IPS-NIHi7 (cell line): ENCODE measurements at regions not wholly inside any gene's neighbourhood (a gene's known extent, or its start where the extent isn't known, plus 50 kb on each side); places are given as distances from the start of the nearest gene placed in this dataset.
A peak's percentile ranks its signal among the peaks of the same experiment; 100 is the strongest.

Experiments
- DNase-seq: peaks from one replicate; pipeline ENCODE4 v3.0.0; 2012; ENCODE audit warnings: mixed read lengths; ENCODE audit errors: extremely low spot score

DNA sequence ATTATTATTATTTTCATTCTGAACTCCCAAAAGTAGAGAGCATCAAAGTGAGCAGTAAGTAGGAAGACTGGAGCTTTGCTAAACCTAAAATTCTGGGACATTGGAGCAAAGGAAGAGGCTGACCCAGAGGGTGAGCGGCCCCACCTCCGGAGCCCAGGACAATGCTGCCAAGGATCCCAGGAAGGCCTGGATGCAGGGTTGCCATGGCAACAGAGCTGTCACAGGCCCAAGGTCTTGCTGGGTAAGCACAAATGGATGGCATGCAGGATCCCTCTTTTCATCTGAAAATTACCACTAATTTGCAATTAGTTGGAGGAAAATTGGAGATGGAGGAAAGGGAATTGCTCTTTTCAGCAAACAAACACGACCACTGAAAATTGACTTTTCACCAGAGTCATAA is 457.9 kb upstream of the CDH5 start:
- peak; percentile 37 for DNase-seq

DNA sequence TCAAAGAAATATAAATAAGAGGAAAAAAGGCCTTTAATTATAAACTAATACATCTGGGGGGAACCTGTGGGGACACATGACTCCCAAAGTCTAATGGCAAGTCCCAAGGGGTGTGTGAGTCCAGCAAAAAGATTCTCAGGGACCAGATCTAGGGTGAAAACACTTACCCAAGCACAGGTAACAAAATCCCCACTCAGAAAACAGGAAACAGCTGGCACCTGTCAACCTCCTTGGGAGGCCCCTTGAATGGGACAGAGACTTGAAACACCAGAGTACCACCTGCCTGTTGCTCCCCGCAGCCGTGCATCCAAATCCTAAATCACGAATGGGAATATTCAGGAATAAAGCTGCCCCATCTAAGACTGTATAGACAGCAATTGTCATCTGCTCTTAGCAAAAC is 461.2 kb upstream of the CDH5 start:
- no peak for DNase-seq

DNA sequence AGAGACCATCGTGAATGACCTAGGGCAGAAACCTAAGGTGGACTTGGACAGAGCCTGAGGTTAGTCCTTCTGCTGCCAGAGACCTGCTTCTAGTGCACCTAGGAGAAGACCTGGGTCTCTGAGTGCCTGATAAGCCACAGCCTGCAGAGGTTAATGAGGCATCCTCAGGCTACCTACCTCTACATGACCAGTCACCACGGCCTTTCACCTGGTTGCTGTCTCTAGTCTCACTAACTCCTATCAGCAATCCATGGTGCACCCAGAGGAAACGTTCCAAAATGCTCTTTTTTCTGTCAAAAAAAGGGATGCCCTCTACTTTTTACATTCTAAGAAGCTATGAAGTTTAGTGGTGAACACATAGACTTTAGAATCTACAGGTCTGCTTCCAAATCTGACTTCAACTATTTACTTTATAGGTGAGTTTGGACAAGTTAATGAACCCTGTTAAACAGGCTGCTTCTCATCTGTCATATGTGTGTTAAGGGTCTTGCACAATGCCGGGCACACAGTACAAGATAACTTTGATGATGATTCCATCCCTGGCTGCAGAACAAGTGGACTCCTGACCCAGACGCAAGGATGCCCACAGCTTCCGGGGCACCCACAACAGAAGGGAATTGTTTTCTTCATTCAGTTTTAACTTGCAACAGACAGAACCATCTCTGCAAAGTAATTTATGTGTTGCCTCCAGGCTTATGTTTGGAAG is 469.9 kb upstream of the CDH5 start:
- DNase-seq, result no peak

DNA sequence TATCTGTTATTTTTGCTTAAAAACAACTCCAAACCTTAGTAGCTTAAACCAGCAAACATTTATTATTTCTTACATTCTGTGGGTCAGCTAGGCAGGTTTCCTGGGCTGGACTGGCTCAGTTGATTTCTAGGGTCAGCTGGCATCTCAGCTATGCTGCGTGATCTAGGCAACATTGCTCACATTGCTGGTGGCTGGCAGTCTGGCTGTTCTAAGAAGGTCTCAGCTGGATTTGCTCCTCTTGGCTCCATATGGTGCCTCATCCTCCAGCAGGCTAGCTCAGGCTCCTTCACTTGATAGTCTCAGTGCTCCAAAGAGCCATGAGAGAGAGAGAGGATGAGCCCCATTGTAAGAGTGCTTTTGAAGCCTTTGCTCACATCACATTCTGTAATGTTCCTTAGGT is 470.6 kb upstream of the CDH5 start:
- DNase-seq, result no peak

DNA sequence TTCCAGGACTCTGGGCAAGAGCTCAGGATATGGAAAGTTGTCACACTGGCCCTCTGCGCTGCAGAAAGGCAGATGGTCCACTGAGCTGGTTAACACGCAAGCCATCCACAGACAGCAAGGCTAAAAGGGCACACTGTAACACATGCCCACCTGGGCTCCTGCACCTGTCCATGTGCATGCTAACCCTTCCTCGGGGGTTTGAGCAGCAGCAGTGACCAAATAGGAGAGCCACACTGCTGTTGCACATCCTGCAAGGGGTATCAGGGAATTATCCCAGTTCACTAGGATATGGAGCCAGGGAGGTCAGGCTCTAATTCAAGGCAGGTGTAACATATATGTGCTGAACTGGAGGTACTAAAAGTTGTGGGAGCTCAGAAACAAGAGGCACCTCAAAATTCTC is 471.0 kb upstream of the CDH5 start:
- DNase-seq, result no peak

DNA sequence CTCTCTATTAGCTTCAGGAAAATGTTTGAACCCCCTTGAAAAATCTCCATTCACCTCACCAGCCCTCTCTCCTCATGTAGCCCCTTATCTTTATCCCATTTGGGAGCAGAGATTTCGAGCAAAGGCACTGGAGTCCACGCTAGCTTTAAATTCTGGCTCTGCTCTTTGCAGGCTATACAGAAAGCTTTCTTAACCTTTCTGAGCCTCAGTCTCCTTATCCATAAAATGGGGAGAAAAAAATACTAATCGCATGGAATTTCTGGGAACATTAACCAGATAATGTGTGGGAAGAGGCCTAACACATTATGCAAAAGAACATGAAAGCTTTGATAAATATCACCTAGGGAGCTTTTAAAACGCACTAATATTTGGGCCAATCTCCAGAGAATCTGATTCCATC is 476.3 kb upstream of the CDH5 start:
- no peak for DNase-seq

DNA sequence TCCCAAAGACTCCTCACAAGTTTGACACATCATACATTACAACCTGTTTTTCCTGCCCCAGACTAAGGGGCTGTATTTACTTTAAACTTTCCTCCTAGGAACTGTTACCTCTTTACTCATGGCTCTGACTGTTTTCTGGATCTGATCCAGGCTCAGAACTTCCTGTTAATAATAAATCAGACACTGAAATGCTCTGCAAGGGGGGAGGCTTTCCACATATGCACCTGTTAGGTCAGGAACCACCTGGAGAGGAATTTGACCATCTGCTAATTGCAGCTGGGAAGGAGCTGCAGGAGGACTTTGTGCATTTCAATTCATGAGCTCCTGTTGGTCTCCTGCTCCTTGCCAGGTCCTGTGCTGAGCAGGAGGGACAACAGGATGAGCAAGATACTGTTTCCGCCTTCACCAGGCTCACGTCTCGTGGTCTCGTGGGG is 476.9 kb upstream of the CDH5 start:
- DNase-seq, result no peak

DNA sequence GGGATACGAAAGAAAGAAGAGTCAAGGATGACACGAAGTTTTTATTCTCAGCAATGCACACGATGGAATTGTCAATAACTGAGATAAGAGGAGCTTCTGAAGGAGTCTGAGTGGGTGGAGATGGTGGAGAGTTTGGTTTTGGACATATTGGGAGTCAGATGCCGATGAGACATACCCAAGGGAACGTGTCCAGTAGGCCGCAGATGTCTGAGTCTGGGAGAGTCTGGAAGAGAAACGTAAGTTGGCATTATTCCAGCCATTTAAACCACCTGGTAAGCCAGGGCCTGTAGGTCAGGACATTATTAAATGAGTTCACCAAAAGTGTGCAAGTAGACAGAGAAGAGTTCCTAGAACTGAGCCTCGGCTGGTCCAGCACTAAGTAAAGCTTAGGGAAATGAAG is 478.3 kb upstream of the CDH5 start:
- no peak for DNase-seq

DNA sequence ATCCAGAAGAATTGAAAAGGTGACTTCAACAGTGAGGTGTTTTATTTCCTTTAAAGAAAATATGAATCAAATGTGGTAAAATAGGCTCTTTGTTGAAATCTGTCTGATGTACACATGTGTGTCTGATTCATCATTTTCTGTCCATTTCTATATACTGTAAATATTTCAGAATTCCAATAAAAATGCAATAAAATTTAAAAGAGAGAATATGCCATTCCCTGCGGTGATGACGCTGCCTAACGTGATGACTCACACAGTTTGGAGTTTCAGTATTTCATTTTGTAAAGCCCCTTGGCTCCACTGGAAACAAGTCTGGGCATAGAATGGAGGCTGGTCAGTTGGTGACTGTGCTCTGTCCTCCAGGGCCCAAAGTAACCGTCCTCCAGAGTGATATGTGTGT is 482.5 kb upstream of the CDH5 start:
- DNase-seq, result no peak

DNA sequence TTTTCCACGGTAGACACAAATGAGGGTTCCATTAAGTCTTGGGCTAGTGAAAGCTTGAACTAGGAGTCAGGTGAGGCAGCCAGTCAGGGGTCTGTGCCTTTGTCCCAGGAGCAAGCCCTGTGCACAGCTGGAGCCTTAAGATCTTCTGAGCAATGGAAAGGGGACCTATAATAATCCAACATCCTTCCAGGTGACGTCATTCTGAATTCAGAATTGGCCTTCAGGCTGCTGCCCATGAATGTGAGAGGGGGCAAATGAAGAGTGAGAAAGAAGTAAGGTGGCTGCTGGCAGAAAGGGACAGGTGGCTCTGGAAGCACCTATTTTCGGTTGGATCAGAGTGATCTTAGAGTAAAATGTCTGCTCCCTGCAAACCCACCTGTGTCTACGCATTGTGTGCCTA is 488.1 kb upstream of the CDH5 start:
- no peak for DNase-seq

DNA sequence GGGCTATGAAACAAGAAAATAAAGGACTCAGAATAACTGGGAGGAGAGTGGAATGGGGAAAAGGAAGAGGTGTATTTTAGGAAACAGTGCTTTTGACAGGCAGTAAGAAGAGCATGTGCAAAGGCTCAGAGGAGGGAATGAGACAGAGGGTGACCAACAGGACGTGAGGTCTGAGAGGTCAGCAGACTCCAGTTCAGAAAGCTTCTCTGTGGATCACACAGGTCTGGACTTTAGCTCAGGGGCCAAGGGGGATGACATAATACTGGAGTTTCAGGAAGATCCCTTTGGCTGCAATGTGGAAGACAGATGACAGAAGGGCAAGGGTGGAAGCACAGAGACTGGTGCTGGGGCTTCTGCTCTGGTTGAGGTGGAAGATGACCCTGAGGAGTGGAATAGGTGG is 489.9 kb upstream of the CDH5 start:
- no peak for DNase-seq

DNA sequence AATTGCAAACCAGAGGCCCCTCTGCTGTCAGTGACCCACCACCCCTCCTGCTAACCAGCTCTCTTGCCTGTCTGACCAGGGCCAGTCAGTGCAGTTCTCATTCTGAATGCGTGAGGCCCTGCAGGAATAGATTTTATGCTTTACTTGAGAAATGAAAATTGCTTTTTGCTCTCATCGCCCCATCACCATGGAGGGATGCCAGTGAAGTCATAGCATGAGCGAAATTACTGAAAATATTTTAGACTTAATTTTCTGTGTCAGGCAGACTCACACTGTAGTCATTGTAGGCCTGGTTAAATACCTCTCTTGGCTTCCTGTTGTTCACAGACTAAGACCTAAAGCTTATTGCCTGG is 490.5 kb upstream of the CDH5 start:
- no peak for DNase-seq

DNA sequence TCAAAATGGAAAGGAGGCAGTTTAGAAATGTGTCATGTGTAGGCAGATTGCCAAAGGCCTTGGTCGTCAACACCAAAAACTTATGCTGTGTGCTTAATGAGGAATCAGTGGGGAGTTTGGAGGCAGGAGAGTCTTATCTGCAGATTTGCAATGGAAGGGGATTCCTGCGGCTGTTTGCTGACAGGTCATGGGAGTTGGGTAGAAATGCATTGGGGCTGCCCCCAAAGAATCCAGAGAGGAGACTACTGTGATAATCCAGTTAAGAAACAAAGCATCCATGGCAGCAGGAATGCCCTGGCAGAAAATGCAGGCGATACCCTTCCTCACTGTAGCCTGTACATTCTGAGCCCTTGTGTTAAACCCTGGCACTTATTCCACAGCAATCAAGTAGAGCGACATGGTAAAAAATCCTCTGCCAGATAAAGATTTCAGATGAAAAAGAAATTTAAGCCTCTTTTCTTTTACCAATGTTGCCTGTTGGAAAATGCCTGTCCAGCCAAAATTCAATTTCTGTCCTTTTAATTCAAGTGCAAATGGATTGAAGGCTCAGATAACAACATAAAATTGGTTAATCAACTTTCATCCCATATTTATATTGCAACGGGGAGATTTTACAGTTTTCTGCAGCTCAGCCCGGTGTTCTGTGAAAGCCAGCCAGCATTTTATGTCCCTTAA is 491.0 kb upstream of the CDH5 start:
- DNase-seq, result no peak

DNA sequence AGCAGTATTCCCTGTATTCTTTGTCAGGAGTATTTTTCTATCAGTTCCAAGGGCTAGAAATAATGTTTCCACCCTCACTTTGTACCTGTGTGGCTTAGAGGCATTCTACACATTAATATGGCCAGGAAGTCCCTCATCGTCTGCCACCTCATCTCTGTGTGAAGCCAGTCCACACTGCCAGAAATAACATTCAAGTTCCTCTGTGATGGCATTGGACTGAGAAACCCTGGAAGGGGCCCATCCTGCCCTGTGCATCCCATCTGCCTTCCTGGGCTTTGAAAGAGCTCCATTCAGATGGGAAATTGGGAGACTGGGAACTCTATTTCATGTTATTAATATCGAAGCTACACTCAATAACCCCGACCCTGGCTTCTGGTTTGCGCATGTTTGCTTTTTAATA is 497.2 kb upstream of the CDH5 start:
- DNase-seq, result no peak

DNA sequence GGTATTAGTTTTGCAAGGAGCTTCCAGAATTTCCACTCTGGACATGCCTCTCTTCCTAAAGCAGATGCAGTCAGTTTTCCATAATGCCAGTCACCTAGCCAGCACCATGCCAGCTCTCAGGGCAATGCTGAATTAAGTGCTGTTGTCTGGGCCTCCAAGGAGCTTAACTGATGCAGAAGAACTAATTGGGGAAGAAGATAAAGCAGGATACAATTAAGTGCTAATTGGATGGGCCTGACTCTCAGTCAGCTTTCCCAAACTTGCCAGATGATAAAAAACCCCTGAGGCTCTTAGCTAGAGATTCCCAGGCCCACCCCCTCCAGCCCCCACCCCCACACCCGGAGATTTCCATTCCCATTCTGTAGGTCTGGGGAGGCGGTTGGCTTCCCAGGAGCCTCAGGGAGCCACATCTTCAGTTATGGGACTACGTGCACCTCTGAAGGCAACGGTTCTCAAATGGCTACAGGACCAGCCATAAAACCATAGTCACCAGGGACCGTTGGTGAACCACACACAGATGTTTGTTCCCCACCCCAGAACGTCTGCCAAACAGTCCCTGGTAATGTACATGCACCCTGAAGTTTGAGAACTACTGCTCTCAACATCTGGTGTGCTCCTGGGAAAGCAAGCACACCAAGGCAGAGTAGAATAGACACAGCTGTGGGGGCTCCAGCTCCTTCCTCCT is 499.1 kb upstream of the CDH5 start:
- no peak for DNase-seq

DNA sequence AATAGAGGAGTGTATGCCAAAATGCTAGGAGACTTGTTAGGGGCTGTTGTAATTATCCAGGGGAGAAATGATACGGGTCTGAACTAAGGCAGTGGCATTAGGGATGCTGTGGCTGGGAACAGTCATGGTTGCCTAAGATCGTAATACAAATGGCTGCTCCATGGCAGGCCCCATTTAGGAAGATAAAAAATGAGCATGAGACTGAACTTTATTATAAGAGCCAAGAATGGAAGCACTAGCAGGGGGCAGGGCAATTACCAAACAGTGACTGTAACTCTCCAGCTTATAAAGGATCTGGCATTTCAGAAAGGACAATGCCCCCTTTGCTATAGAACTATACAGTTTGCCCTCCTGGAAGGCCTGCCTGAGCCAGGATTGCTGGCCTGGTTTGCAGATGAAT is 503.3 kb upstream of the CDH5 start:
- DNase-seq, result no peak

DNA sequence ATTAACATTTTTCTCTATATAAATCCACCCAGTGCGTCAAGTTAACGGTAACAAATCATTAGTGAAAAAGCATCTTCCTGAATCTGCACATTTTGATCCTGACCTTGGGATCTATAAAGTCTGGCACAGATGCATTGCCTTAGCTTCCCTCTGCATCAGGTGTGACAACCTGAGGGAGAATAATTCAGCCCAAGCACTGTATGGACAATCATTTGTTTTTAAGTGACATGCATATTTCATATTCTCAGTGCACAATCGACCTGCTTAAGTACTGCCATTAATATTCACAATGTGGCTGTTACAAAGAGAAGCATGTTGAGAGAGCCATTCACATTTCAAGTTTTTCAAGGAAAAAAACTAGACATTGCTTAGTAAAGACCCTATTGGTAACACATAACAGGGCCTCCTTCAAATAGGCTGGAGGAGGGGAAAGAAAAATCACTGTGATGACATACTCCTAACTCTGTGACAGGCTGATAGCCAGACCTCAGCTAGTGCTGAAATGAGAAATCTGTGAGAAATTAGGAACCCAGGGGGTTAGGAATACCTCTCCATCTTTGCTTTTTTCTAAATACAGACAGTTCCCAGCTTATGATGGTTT is 505.3 kb upstream of the CDH5 start:
- DNase-seq, result no peak

DNA sequence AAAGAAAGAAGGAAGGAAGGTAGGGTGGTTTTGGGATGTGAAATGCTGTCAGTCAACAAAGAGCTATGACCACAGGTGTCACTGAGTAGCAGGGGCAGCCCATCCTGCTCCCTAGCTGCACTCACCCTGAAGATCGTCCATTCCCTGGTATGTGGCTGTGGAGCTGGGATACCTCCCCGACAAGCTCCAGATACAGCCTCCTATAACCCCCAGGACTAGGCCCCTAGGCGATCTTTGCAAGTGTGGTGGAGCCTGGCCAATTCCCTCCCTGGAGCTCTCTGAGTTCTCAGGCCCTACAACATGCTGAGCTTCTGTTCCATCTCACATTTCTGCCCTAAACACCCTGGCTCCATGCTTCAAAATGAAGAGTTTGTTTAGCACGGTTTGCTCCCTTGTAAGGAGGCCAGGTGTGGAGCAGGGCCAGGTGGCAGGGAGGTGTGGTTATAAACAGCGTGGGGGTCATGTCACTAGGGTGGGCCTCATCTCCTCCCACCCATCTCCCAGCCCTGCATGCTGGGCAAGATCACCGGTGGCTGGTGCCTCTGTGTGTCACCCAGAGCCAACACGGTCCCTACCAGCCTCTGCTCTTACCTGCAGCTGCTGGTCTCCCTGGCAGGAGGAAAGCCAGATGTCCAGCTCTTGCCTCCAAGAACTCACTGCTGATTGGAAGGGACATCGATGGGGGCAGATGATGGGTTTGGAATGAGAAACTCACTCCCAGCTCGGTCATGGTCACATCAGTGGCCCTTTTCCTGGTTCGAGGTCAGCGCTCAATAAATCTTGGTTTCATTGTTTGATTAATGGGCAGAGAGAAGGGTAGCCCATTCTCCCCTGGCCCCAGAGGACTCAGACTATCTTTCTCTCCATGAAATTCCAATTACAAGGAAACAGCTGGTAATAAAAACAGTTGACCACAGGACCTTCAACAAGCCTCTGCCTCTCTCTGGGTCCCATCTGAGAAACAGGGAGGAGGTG is 511.0 kb upstream of the CDH5 start:
- no peak for DNase-seq

DNA sequence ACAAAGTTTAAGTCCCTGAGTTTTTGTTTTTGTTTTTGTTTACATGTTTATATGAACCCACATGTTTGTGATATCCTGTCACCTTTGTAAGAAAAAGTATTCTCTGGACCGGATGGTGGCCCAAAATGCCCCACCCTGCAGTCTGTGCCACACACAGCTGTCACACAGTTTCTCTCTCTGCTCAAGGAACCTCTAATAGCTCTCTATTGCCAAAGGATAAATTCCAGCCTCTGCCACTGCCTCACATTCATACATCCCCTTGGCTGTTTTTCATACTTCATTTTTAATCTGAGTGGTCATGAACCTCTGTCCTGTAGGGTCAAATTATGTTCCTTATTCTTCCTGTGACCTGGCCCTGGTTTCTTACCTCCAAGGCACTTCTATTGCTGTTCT is 520.3 kb upstream of the CDH5 start:
- DNase-seq, result no peak

DNA sequence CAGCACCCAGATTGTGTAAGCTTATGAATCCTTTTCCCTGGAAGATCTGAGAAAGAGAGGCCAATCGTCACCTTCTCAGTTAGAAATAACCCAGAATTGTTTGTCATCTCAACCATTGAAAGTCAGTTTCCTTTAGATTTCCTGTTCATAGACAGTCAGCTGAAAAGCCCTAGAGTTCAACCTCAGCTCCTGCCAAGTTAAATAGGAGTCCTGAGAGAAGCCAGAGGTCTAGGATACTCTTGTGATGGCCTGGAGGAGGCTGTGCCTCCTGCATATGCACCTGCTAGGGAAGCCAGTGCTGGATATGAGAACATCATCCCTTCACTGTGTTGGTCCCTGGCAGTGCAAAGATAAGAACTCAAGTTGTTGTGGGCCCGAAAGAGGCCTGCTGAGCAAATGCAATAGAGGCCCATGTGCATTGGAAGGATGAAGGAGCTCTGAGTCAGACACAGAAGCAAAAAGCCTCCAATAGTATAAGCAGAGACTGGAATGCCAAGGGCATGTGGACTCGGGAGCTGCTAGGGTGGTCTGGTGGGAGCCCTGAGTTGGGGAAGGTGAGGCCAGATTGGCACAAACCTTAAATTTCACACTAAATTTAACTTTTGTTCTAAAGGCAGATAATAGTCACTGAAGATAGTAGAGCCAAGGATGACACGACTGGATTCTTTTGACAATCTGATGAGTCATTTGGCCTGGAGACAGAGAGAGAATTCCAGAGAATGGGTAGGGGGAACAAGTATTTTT is 520.9 kb upstream of the CDH5 start:
- DNase-seq, result no peak

DNA sequence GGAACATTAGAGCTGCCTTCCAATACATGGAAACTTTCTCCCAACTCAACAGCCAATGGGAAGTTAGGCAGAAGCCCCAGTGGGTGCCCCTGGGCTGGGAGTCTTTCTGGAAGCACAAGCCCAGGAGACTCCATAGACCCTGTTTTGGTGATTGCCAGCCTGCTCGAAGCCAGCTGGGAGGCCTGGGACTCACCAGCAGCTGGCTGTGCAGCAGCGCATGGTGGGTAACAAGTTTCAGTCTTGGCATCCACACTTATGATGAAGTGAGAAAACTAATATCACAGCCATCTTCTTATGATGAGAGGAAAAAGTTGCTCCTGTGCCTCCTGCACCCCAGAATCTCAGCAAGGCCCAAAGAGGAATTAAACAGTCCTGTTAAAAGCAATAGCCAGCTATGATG is 522.5 kb upstream of the CDH5 start:
- no peak for DNase-seq
